ENCODE measurements at regions not wholly inside any gene's neighbourhood (a gene's known extent, or its start where the extent isn't known, plus 50 kb on each side); places are given as distances from the start of the nearest gene placed in this dataset.
A peak's percentile ranks its signal among the peaks of the same experiment; 100 is the strongest.

DNA sequence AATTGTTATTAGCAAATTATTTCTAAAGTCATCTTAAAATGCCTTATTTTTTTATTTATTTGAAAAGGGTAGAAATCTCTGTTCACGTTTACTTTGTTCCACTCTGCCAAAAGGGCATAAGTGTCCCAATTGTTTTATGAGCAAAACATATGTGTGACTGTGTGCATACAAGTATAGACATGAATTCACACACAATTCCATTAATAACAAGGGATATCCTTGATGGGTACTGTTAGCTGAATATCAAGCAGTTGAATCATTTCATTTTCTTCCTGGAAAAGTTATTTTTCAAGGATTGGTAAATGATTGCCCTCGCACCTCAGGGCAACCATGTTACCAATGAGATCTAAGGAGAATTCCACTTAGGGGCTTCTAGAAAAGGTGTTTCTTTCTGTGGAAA, 92.1 kb upstream of the TAF11L2 start:
- no peak for DNase-seq (ENCODE audit: low read depth)
- Mint-ChIP-seq H3K4me3 (ENCODE audit: unreplicated experiment) (no peak overlapping the region), H3K27ac (ENCODE audit: unreplicated experiment) (no peak overlapping the region), H3K9me3 (ENCODE audit: unreplicated experiment) (no peaks in the 10 kb centered on the region), H3K4me1 (ENCODE audit: low read depth, unreplicated experiment) (peaks cover 15% of the 10 kb centered on the region), H3K27me3 (ENCODE audit: low read depth, unreplicated experiment) (peaks cover 6% of the 10 kb centered on the region), H3K36me3 (ENCODE audit: low read depth, unreplicated experiment) (no peaks in the 10 kb centered on the region)
- no peaks in the 10 kb centered on the region for H4K20me1 ChIP-seq (ENCODE audit: insufficient read depth, low read length)
- no peak overlapping the region for H3K9ac ChIP-seq (ENCODE audit: low read length)
- H3K9me3 ChIP-seq (ENCODE audit: insufficient read depth, low read depth, low read length), result no peaks in the 10 kb centered on the region
- H3K4me1 ChIP-seq (ENCODE audit: insufficient read depth, low read length), result no peaks in the 10 kb centered on the region
- no peak overlapping the region for H3K4me3 ChIP-seq (ENCODE audit: insufficient read depth, low read depth, low read length)
- peaks cover 3% of the 10 kb centered on the region for H3K27me3 ChIP-seq (ENCODE audit: insufficient read depth, low read length)
- no peak overlapping the region for H3K4me2 ChIP-seq (ENCODE audit: low read length)
- no peak overlapping the region for H2AFZ ChIP-seq (ENCODE audit: low read depth, low read length)
- H3K27ac ChIP-seq (ENCODE audit: low read depth, low read length), result no peak overlapping the region
- no peaks in the 10 kb centered on the region for H3K79me2 ChIP-seq (ENCODE audit: insufficient read depth, low read length)
- no peak for FAIRE-seq
- TF ChIP-seq, protein P1, sequence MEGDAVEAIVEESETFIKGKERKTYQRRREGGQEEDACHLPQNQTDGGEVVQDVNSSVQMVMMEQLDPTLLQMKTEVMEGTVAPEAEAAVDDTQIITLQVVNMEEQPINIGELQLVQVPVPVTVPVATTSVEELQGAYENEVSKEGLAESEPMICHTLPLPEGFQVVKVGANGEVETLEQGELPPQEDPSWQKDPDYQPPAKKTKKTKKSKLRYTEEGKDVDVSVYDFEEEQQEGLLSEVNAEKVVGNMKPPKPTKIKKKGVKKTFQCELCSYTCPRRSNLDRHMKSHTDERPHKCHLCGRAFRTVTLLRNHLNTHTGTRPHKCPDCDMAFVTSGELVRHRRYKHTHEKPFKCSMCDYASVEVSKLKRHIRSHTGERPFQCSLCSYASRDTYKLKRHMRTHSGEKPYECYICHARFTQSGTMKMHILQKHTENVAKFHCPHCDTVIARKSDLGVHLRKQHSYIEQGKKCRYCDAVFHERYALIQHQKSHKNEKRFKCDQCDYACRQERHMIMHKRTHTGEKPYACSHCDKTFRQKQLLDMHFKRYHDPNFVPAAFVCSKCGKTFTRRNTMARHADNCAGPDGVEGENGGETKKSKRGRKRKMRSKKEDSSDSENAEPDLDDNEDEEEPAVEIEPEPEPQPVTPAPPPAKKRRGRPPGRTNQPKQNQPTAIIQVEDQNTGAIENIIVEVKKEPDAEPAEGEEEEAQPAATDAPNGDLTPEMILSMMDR (IDR thresholded peaks at IDR 0.05; ENCODE audit: insufficient read depth, low read depth, low read length), result no peak
- no peak for TF ChIP-seq EZH2 (IDR thresholded peaks at IDR 0.05; ENCODE audit: insufficient read depth, low read length)
- no peaks in the 10 kb centered on the region for H3K36me3 ChIP-seq (ENCODE audit: insufficient read depth, low read length)

DNA sequence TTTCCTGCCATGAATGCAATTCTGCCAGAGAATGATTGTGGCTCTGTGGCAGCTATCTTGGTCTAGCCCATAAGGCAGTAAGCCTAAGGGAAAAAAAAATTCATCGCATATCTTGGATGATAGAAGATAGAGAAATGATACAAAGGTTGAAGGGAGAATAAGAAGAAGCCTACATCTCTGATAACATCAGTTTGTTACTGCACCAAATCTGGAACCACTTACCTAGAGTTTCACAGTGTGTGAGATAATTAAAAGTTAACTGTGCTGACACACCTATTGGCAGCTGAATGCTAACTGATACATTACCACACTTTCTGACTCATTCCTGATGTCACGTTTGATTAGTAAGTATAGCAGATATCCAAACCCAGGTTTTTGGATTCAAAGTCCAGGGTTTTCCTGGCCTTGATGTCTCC, 91.6 kb upstream of the TAF11L2 start:
- Histone ChIP-seq H3K4me3 (ENCODE audit: insufficient read depth, low read depth, low read length) (no peak overlapping the region), H3K9ac (ENCODE audit: low read length) (no peak overlapping the region), H3K27me3 (ENCODE audit: insufficient read depth, low read length) (peaks cover 3% of the 10 kb centered on the region), H3K27ac (ENCODE audit: low read depth, low read length) (no peak overlapping the region), H3K9me3 (ENCODE audit: insufficient read depth, low read depth, low read length) (no peaks in the 10 kb centered on the region), H3K79me2 (ENCODE audit: insufficient read depth, low read length) (no peaks in the 10 kb centered on the region), H3K4me2 (ENCODE audit: low read length) (no peak overlapping the region), H3K4me1 (ENCODE audit: insufficient read depth, low read length) (no peaks in the 10 kb centered on the region), H3K36me3 (ENCODE audit: insufficient read depth, low read length) (no peaks in the 10 kb centered on the region), H2AFZ (ENCODE audit: low read depth, low read length) (no peak overlapping the region), H4K20me1 (ENCODE audit: insufficient read depth, low read length) (no peaks in the 10 kb centered on the region)
- FAIRE-seq, result no peak
- Mint-ChIP-seq H3K4me3 (ENCODE audit: unreplicated experiment) (no peak overlapping the region), H3K4me1 (ENCODE audit: low read depth, unreplicated experiment) (peaks cover 12% of the 10 kb centered on the region), H3K27me3 (ENCODE audit: low read depth, unreplicated experiment) (peaks cover 6% of the 10 kb centered on the region), H3K27ac (ENCODE audit: unreplicated experiment) (no peak overlapping the region), H3K9me3 (ENCODE audit: unreplicated experiment) (no peaks in the 10 kb centered on the region), H3K36me3 (ENCODE audit: low read depth, unreplicated experiment) (no peaks in the 10 kb centered on the region)
- peak; percentile 67 for DNase-seq (ENCODE audit: low read depth)
- TF ChIP-seq, protein P1 (IDR thresholded peaks at IDR 0.05; ENCODE audit: insufficient read depth, low read depth, low read length), result no peak
- TF ChIP-seq EZH2 (IDR thresholded peaks at IDR 0.05; ENCODE audit: insufficient read depth, low read length), result no peak

DNA sequence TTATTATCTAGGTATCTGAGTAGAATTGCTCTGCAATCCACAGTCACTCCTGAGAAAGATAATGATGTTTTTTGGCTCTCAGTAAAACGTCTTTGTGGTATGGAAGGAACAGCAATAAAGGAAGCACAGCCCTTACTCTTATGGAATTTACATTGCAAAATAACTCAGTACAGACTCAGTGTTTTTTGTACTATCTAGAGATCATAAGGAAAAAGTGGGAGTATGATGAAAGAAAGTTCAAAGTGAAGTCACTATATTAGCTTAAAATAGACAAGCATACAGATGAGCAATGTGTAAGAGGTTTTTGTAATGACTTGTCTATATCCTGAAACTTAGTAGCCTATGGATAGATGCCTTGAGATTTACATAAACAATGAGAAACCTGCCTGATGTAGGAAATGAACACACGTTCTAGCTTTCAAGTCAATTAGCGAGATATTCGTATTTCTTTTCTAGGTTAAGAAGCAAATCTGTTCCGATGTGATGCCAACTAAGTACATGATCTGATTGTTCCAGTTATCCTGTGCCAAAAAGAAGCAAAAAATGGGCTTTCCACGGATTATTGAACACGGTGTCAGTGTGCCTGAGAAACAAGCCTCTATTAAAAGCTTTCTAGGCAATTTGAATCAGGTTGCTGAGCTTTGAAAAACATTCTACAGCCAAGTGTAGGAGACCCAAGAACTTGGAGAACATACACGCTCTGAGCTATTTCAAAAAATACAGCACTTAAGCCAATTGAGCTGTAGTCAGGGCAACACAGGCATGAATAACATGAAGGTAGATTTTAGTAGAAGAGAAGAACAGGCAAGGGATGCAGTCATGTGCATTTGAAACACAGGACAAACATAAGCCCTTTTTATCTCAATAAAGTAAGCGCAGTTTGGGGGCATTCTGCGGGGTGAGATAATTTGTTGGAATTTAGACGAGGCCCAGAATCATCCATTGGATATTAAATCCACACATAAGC, 86.3 kb upstream of the TAF11L2 start:
- Histone ChIP-seq H3K27me3 (ENCODE audit: insufficient read depth, low read length) (no peaks in the 10 kb centered on the region), H3K4me2 (ENCODE audit: low read length) (peak overlapping the region; percentile 6), H2AFZ (ENCODE audit: low read depth, low read length) (no peak overlapping the region), H3K79me2 (ENCODE audit: insufficient read depth, low read length) (no peaks in the 10 kb centered on the region), H3K4me1 (ENCODE audit: insufficient read depth, low read length) (no peaks in the 10 kb centered on the region), H3K4me3 (ENCODE audit: insufficient read depth, low read depth, low read length) (no peak overlapping the region), H3K27ac (ENCODE audit: low read depth, low read length) (no peak overlapping the region), H4K20me1 (ENCODE audit: insufficient read depth, low read length) (no peaks in the 10 kb centered on the region), H3K36me3 (ENCODE audit: insufficient read depth, low read length) (no peaks in the 10 kb centered on the region), H3K9ac (ENCODE audit: low read length) (no peak overlapping the region), H3K9me3 (ENCODE audit: insufficient read depth, low read depth, low read length) (no peaks in the 10 kb centered on the region)
- H3K36me3 Mint-ChIP-seq (ENCODE audit: low read depth, unreplicated experiment), result no peaks in the 10 kb centered on the region
- H3K4me3 Mint-ChIP-seq (ENCODE audit: unreplicated experiment), result no peak overlapping the region
- H3K27ac Mint-ChIP-seq (ENCODE audit: unreplicated experiment), result no peak overlapping the region
- no peak for TF ChIP-seq EZH2 (IDR thresholded peaks at IDR 0.05; ENCODE audit: insufficient read depth, low read length)
- TF ChIP-seq, protein P1 (IDR thresholded peaks at IDR 0.05; ENCODE audit: insufficient read depth, low read depth, low read length), result no peak
- DNase-seq (ENCODE audit: low read depth), result peak; percentile 19
- no peaks in the 10 kb centered on the region for H3K27me3 Mint-ChIP-seq (ENCODE audit: low read depth, unreplicated experiment)
- peaks cover 14% of the 10 kb centered on the region for H3K4me1 Mint-ChIP-seq (ENCODE audit: low read depth, unreplicated experiment)
- no peaks in the 10 kb centered on the region for H3K9me3 Mint-ChIP-seq (ENCODE audit: unreplicated experiment)
- FAIRE-seq, result no peak

Data from astrocyte (in vitro differentiated cells and primary cell).